GM21576 (cell line): ENCODE measurements at regions not wholly inside any gene's neighbourhood (a gene's known extent, or its start where the extent isn't known, plus 50 kb on each side); places are given as distances from the start of the nearest gene placed in this dataset.

Source experiments
- ATAC-seq: cut with Tn5 transposase; IDR thresholded peaks from one replicate; pipeline ENCODE4 v1.9.1; 2021; ENCODE audit warnings: mild to moderate bottlenecking, moderate library complexity; ENCODE audit not compliant: unreplicated experiment

- ATAC-seq, result no peak
Measured at GRCh38 chr9:8096091-8096490, 296.5 kb upstream of the DMAC1 start.

- no peak for ATAC-seq
Measured at GRCh38 chr9:8095672-8096086, 296.1 kb upstream of the DMAC1 start.

GRCh38 chr9:8088477-8088876 is 288.9 kb upstream of the DMAC1 start:
- ATAC-seq, result no peak

GRCh38 chr9:8085986-8086385 is 286.4 kb upstream of the DMAC1 start:
- ATAC-seq, result no peak

- ATAC-seq, result no peak
Measured at GRCh38 chr9:8078641-8079140, 279.1 kb upstream of the DMAC1 start.

- no peak for ATAC-seq
Measured at GRCh38 chr9:8074713-8075286, 275.2 kb upstream of the DMAC1 start.

GRCh38 chr9:8071445-8071798 is 271.8 kb upstream of the DMAC1 start:
- ATAC-seq, result no peak

GRCh38 chr9:8070779-8071444 is 271.3 kb upstream of the DMAC1 start:
- ATAC-seq, result no peak

- no peak for ATAC-seq
Measured at GRCh38 chr9:8062459-8062858, 262.9 kb upstream of the DMAC1 start.

- ATAC-seq, result no peak
Measured at GRCh38 chr9:8053501-8053900, 253.9 kb upstream of the DMAC1 start.

GRCh38 chr9:8052991-8053390 is 253.4 kb upstream of the DMAC1 start:
- no peak for ATAC-seq

- no peak for ATAC-seq
Measured at GRCh38 chr9:8037745-8038144, 238.2 kb upstream of the DMAC1 start.

- no peak for ATAC-seq
Measured at GRCh38 chr9:8036914-8037524, 237.4 kb upstream of the DMAC1 start.

- no peak for ATAC-seq
Measured at GRCh38 chr9:8033794-8034193, 234.2 kb upstream of the DMAC1 start.

GRCh38 chr9:8030095-8030494 is 230.5 kb upstream of the DMAC1 start:
- no peak for ATAC-seq

- ATAC-seq, result no peak
Measured at GRCh38 chr9:8027351-8027750, 227.8 kb upstream of the DMAC1 start.

- ATAC-seq, result no peak
Measured at GRCh38 chr9:8025551-8025950, 226.0 kb upstream of the DMAC1 start.

- no peak for ATAC-seq
Measured at GRCh38 chr9:8020186-8020585, 220.6 kb upstream of the DMAC1 start.

GRCh38 chr9:8019636-8020035 is 220.1 kb upstream of the DMAC1 start:
- ATAC-seq, result no peak

- ATAC-seq, result no peak
Measured at GRCh38 chr9:8014997-8015682, 215.6 kb upstream of the DMAC1 start.

- ATAC-seq, result no peak
Measured at GRCh38 chr9:8012986-8013385, 213.4 kb upstream of the DMAC1 start.

GRCh38 chr9:8011974-8012373 is 212.4 kb upstream of the DMAC1 start:
- no peak for ATAC-seq
